Activated effector memory CD4-positive, alpha-beta T cell treated with anti-CD3 and anti-CD28 coated beads, Interleukin-2, amount 50 U/mL, for 16 hours (primary cell): ENCODE measurements at regions not wholly inside any gene's neighbourhood (a gene's known extent, or its start where the extent isn't known, plus 50 kb on each side); places are given as distances from the start of the nearest gene placed in this dataset.
"Not testable (repeated sequence)": the region's sequence is repeated elsewhere in the genome, so short reads cannot be mapped to it uniquely, and the experiment has no call there.

Experiments used
- DNase-seq: peaks from one replicate; pipeline ENCODE4 v3.0.0-alpha.2; 2020

GRCh38 chr5:100379254-100379858 lies 155.8 kb upstream of the FAM174A start:
- DNase-seq: not testable (repeated sequence)

GRCh38 chr5:100364757-100365478 lies 170.3 kb upstream of the FAM174A start:
- DNase-seq: not testable (repeated sequence)

GRCh38 chr5:100364343-100364742 lies 170.8 kb upstream of the FAM174A start:
- DNase-seq: not testable (repeated sequence)

GRCh38 chr5:100359998-100360397 lies 175.2 kb upstream of the FAM174A start:
- not testable (repeated sequence) for DNase-seq

- DNase-seq: not testable (repeated sequence)
These were observed 188.9 kb upstream of the FAM174A start for GRCh38 chr5:100346269-100346668.

GRCh38 chr5:100341485-100341884 lies 193.7 kb upstream of the FAM174A start:
- DNase-seq: not testable (repeated sequence)

- no peak for DNase-seq
These were observed 212.7 kb upstream of the FAM174A start for GRCh38 chr5:100322483-100322882.

GRCh38 chr5:100319885-100320284 lies 215.3 kb upstream of the FAM174A start:
- DNase-seq: no peak

GRCh38 chr5:100313657-100314056 lies 221.5 kb upstream of the FAM174A start:
- DNase-seq: no peak

GRCh38 chr5:100311806-100312205 lies 223.4 kb upstream of the FAM174A start:
- DNase-seq: no peak

GRCh38 chr5:100306000-100306399 lies 229.2 kb upstream of the FAM174A start:
- DNase-seq: no peak

- DNase-seq: no peak
These were observed 232.0 kb upstream of the FAM174A start for GRCh38 chr5:100303216-100303615.

- no peak for DNase-seq
These were observed 235.9 kb upstream of the FAM174A start for GRCh38 chr5:100299261-100299660.

GRCh38 chr5:100276071-100276470 lies 259.1 kb upstream of the FAM174A start:
- DNase-seq: no peak

GRCh38 chr5:100275631-100276030 lies 259.5 kb upstream of the FAM174A start:
- no peak for DNase-seq

GRCh38 chr5:100273846-100274580 lies 261.2 kb upstream of the FAM174A start:
- no peak for DNase-seq

GRCh38 chr5:100270023-100270771 lies 265.0 kb upstream of the FAM174A start:
- DNase-seq: no peak

GRCh38 chr5:100260968-100261367 lies 274.2 kb upstream of the FAM174A start:
- no peak for DNase-seq

GRCh38 chr5:100252944-100253343 lies 282.2 kb upstream of the FAM174A start:
- DNase-seq: no peak

GRCh38 chr5:100252037-100252436 lies 283.1 kb upstream of the FAM174A start:
- DNase-seq: no peak

- no peak for DNase-seq
These were observed 285.3 kb upstream of the FAM174A start for GRCh38 chr5:100249884-100250269.

- no peak for DNase-seq
These were observed 285.8 kb upstream of the FAM174A start for GRCh38 chr5:100249211-100249883.

GRCh38 chr5:100232736-100233135 lies 302.4 kb upstream of the FAM174A start:
- no peak for DNase-seq
